ENCODE measurements at regions not wholly inside any gene's neighbourhood (a gene's known extent, or its start where the extent isn't known, plus 50 kb on each side); places are given as distances from the start of the nearest gene placed in this dataset.

DNA sequence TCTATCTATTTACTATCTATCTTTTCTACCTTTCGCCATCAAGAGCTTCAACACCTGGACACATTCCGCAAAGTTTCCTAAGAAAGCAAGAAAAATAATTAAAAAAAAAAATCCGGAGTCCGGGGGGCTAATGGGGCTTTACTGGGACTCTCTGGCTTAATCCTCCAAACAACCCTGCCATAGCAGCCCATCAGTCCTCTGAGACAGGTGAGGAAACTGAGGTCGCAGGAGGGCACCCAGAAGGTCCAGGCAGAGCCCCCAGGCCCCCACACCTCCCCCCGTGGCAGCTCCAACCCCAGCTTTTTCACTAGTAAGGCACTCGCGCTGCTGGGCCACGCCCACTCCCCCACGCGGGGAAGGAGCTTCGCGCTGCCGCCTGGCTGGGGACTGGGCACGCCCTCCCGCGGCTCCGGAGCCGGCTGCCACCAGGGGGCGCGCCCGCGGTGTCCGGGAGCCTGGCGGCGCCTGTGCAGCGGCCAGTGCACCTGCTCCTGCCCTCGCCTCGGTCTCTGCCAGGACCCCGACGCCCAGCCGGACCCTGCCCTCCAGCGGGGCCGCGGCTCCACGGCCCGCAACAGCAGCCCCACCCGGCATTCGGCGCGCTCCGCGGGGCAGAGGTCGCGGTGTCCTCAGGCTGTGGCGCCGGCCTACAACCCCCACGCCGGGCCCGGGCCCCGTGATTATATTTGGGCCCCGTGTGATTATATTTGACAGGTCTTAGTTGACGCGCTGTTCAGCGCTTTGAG, 54.1 kb upstream of the SAMD11 start:
- TF ChIP-seq NFIC (IDR thresholded peaks at IDR 0.05; ENCODE audit: low read depth, low read length), result no peak
- no peak for TF ChIP-seq SIN3A (IDR thresholded peaks at IDR 0.05; ENCODE audit: low read depth, low read length)
- peak; percentile 29; the same call in 1 of the 2 replicates for TF ChIP-seq RAD21 (IDR thresholded peaks at IDR 0.05; ENCODE audit: insufficient read depth, low read depth, low read length)
- no peak for TF ChIP-seq POLR2A (IDR thresholded peaks at IDR 0.05; ENCODE audit: low read depth, low read length)
- TF ChIP-seq ZNF687 (IDR thresholded peaks at IDR 0.05), result 0 out of 2 replicates have a peak, but pooled peaks have one; percentile 38
- TF ChIP-seq, protein P1, sequence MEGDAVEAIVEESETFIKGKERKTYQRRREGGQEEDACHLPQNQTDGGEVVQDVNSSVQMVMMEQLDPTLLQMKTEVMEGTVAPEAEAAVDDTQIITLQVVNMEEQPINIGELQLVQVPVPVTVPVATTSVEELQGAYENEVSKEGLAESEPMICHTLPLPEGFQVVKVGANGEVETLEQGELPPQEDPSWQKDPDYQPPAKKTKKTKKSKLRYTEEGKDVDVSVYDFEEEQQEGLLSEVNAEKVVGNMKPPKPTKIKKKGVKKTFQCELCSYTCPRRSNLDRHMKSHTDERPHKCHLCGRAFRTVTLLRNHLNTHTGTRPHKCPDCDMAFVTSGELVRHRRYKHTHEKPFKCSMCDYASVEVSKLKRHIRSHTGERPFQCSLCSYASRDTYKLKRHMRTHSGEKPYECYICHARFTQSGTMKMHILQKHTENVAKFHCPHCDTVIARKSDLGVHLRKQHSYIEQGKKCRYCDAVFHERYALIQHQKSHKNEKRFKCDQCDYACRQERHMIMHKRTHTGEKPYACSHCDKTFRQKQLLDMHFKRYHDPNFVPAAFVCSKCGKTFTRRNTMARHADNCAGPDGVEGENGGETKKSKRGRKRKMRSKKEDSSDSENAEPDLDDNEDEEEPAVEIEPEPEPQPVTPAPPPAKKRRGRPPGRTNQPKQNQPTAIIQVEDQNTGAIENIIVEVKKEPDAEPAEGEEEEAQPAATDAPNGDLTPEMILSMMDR (IDR thresholded peaks at IDR 0.05 in 2 of 3, conservative IDR thresholded peaks at IDR 0.05 in 1 of 3; ENCODE audit: control insufficient read depth in 2 of 3, extremely low read depth in 1 of 3, insufficient read depth in 1 of 3, low read depth in 3 of 3, low read length in 3 of 3), result peak; percentile 66 to 68 (median 66); a peak in 5 of 6 replicates
- TF ChIP-seq SMARCA5 (IDR thresholded peaks at IDR 0.05), result peak; percentile 82; the same call in 1 of the 2 replicates
- TF ChIP-seq EZH2 (IDR thresholded peaks at IDR 0.05; ENCODE audit: borderline replicate concordance, control insufficient read depth, low read depth, low read length), result no peak
- TF ChIP-seq SIX5 (IDR thresholded peaks at IDR 0.05; ENCODE audit: low read depth, low read length, severe bottlenecking), result no peak
- TF ChIP-seq IKZF1 (conservative IDR thresholded peaks at IDR 0.05), result peak; percentile 34; the same call in 1 of the 2 replicates
- no peak for TF ChIP-seq BCL11A (IDR thresholded peaks at IDR 0.05; ENCODE audit: low read depth, low read length)
